CD4-positive, alpha-beta T cell (primary cell): ENCODE measurements at regions not wholly inside any gene's neighbourhood (a gene's known extent, or its start where the extent isn't known, plus 50 kb on each side); places are given as distances from the start of the nearest gene placed in this dataset.

Experiments
- ATAC-seq: fragments of 200-7000 bp; cut with Tn5 transposase; one replicate; pipeline ENCODE4 v1.10.0; 2022; ENCODE audit warnings: mild to moderate bottlenecking; ENCODE audit not compliant: poor library complexity
- CTCF ChIA-PET: fragments of 350-600 bp; sonication (Branson Sonifier 250); formaldehyde crosslinking; loops from one replicate; lab custom pipeline; 2021; ENCODE audit warnings: antibody characterized with exemption, inconsistent platforms; lab: Charles Lee
- POLR2A ChIA-PET: fragments of 350-600 bp; sonication (Branson Sonifier 250); formaldehyde crosslinking; loops from one replicate; lab custom pipeline; 2021; ENCODE audit warnings: antibody characterized with exemption, inconsistent platforms; lab: Charles Lee
- DNase-seq, 14 experiments: peaks; one replicate each; pipeline ENCODE4 v3.0.0-alpha.2; 2013 to 2020; ENCODE audit warnings: mixed read lengths in 2 of 14
- H3K27ac ChIP-seq, 2 donors: one replicate each; pipeline versions ENCODE4 v1.5.1 to v1.7.0; 2013; ENCODE audit warnings: low read length in 2 of 2, low read depth in 1 of 2, mild to moderate bottlenecking in 1 of 2
- H3K27me3 ChIP-seq, 2 experiments: 1 replicate in 1 of 2; 2 replicates in 1 of 2; pipeline versions ENCODE4 v1.6.1 to v1.7.0; 2013; ENCODE audit warnings: low read length in 2 of 2, control low read depth in 1 of 2, mild to moderate bottlenecking in 1 of 2, moderate library complexity in 1 of 2; ENCODE audit not compliant: insufficient read depth in 2 of 2, control insufficient read depth in 1 of 2
- H3K36me3 ChIP-seq: one replicate; pipeline ENCODE4 v1.6.1; 2013; ENCODE audit warnings: low read length, control low read depth; ENCODE audit not compliant: insufficient read depth
- H3K4me1 ChIP-seq: one replicate; pipeline ENCODE4 v1.6.1; 2013; ENCODE audit warnings: low read length, control low read depth; ENCODE audit not compliant: insufficient read depth
- H3K4me3 ChIP-seq: one replicate; pipeline ENCODE4 v1.5.1; 2013; ENCODE audit warnings: mild to moderate bottlenecking, low read length, moderate library complexity
- H3K9me3 ChIP-seq, 2 experiments: 1 replicate in 1 of 2; 2 replicates in 1 of 2; pipeline versions ENCODE4 v1.6.1 to v1.7.0; 2013; ENCODE audit warnings: low read length in 2 of 2, mild to moderate bottlenecking in 2 of 2, control low read depth in 1 of 2, moderate library complexity in 1 of 2; ENCODE audit not compliant: control insufficient read depth in 1 of 2, insufficient read depth in 1 of 2
- H3K27ac Mint-ChIP-seq: one replicate; pipeline ENCODE4 v1.8.0; 2020; ENCODE audit warnings: mixed read lengths
- H3K27me3 Mint-ChIP-seq: one replicate; pipeline ENCODE4 v1.8.0; 2021; ENCODE audit warnings: mixed read lengths
- H3K36me3 Mint-ChIP-seq: one replicate; pipeline ENCODE4 v1.8.0; 2021; ENCODE audit warnings: low read depth, mixed read lengths
- H3K4me1 Mint-ChIP-seq: one replicate; pipeline ENCODE4 v1.8.0; 2021; ENCODE audit warnings: low read depth, mixed read lengths
- H3K4me3 Mint-ChIP-seq: one replicate; pipeline ENCODE4 v1.8.0; 2020; ENCODE audit warnings: mild to moderate bottlenecking, mixed read lengths
- H3K9me3 Mint-ChIP-seq: one replicate; pipeline ENCODE4 v1.8.0; 2020; ENCODE audit warnings: mixed read lengths
- CTCF ChIP-seq: fragments of 200-600 bp; IDR thresholded peaks from one replicate; pipeline ENCODE4 v1.8.0; 2022; ENCODE audit warnings: antibody characterized with exemption, mild to moderate bottlenecking
- intact Hi-C, 2 experiments: fragments of 100-400 bp; cut with DNase I in 1 of 2; cut with micrococcal nuclease in 1 of 2; formaldehyde crosslinking; loops; one replicate each; pipeline versions ENCODE4 v1.15.1 to v1.9.0; 2023 to 2025; cut with DNase I, micrococcal nuclease

DNA sequence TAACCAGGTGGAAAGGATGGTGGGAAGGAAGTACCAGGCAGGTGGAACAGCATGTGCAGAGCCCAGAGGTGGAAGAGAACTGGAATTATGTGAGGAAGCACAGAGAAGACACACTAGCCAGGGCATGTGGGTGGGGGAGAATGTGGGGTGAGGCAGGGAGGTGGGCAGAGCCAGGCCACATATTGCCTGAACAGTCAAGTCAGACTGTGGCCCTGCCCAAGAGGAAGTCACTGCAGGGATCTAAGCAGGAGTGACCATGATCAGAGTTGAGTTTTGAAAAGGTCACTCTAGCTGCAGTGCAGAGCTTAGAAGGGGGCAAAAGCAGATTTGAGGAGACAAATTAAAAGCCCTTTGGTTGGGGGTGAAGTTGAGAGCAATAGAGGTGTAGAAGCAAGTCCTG is 114.0 kb upstream of the SLC38A2 start:
- Histone ChIP-seq H3K27ac (no peak overlapping the region), H3K9me3 (no peaks in the 10 kb centered on the region), H3K4me3 (no peak overlapping the region), H3K4me1 (no peaks in the 10 kb centered on the region), H3K36me3 (no peaks in the 10 kb centered on the region), H3K27me3 (no peaks in the 10 kb centered on the region)
- CTCF ChIA-PET: no interaction called here
- no peak for TF ChIP-seq CTCF
- H3K27me3 Mint-ChIP-seq: no peaks in the 10 kb centered on the region
- POLR2A ChIA-PET: no interaction called here
- H3K4me1 Mint-ChIP-seq: no peaks in the 10 kb centered on the region
- DNase-seq (no peak), ATAC-seq (no peak)
- no peak overlapping the region for H3K27ac Mint-ChIP-seq
- no peak overlapping the region for H3K4me3 Mint-ChIP-seq
- intact Hi-C loops: no loop called here
- no peaks in the 10 kb centered on the region for H3K9me3 Mint-ChIP-seq
- H3K36me3 Mint-ChIP-seq: no peaks in the 10 kb centered on the region

- no peaks in the 10 kb centered on the region for H3K27me3 Mint-ChIP-seq
- no peaks in the 10 kb centered on the region for H3K36me3 ChIP-seq
- ChIA-PET POLR2A (no interaction called here), CTCF (no interaction called here)
- H3K27me3 ChIP-seq: no peaks in the 10 kb centered on the region
- H3K4me3 Mint-ChIP-seq: no peak overlapping the region
- H3K27ac Mint-ChIP-seq: no peak overlapping the region
- no peak for ATAC-seq
- no peaks in the 10 kb centered on the region for H3K9me3 Mint-ChIP-seq
- H3K27ac ChIP-seq: no peak overlapping the region
- H3K4me1 ChIP-seq: no peaks in the 10 kb centered on the region
- no peak for DNase-seq
- no peak for TF ChIP-seq CTCF
- intact Hi-C loops: no loop called here
- no peaks in the 10 kb centered on the region for H3K4me1 Mint-ChIP-seq
- H3K4me3 ChIP-seq: no peak overlapping the region
- H3K9me3 ChIP-seq: no peaks in the 10 kb centered on the region
- no peaks in the 10 kb centered on the region for H3K36me3 Mint-ChIP-seq
Measured at GRCh38 chr12:46485853-46486252, 113.3 kb upstream of the SLC38A2 start.

- no peak for TF ChIP-seq CTCF
- Mint-ChIP-seq H3K9me3 (no peaks in the 10 kb centered on the region), H3K4me3 (no peak overlapping the region), H3K27me3 (no peaks in the 10 kb centered on the region), H3K4me1 (no peaks in the 10 kb centered on the region), H3K36me3 (no peaks in the 10 kb centered on the region), H3K27ac (no peak overlapping the region)
- ChIA-PET POLR2A (interaction anchor here (0.6 kb wide), 1 partner anchor 13 kb away, joined by 3 read pairs; no protein-coding TSS in a partner anchor), CTCF (interaction anchor here (1.5 kb wide), 1 partner anchor 11 kb away, joined by 4 read pairs; no protein-coding TSS in a partner anchor)
- DNase-seq: no peak
- Histone ChIP-seq H3K4me3 (no peak overlapping the region), H3K27me3 (no peaks in the 10 kb centered on the region), H3K4me1 (no peaks in the 10 kb centered on the region), H3K9me3 (no peaks in the 10 kb centered on the region), H3K27ac (no peak overlapping the region), H3K36me3 (no peaks in the 10 kb centered on the region)
- no peak for ATAC-seq
- intact Hi-C loops: no loop called here
Measured at GRCh38 chr12:46484396-46485061, 112.0 kb upstream of the SLC38A2 start.
